Stimulated activated naive CD4-positive, alpha-beta T cell treated with Interleukin-2 at 50 U/mL for 16 hours (primary cell): ENCODE measurements at regions not wholly inside any gene's neighbourhood (a gene's known extent, or its start where the extent isn't known, plus 50 kb on each side); places are given as distances from the start of the nearest gene placed in this dataset.

Source experiments
- DNase-seq: peaks from one replicate; lab custom pipeline; 2025; lab: John Stamatoyannopoulos, UW

DNA sequence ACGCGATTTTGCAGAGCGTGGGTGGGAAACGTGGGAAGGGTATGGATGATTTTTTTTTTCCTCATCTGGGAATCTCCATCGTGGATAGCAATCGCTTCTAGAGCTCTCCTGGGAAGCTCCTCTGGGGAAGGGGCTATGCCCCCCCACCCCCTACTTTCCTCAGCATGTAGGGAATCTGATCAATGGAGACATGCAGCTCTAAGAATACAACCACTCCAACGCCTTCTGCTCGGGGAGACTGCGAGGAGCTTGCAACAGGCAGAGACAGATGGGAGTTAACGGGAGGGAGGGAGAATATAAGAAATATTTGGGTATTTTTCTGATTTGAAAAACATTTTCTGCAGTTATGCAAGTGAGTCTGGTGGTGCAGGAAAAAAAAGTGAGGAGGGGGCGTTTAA, 104.6 kb upstream of the HSD17B12 start:
- DNase-seq, result no peak

DNA sequence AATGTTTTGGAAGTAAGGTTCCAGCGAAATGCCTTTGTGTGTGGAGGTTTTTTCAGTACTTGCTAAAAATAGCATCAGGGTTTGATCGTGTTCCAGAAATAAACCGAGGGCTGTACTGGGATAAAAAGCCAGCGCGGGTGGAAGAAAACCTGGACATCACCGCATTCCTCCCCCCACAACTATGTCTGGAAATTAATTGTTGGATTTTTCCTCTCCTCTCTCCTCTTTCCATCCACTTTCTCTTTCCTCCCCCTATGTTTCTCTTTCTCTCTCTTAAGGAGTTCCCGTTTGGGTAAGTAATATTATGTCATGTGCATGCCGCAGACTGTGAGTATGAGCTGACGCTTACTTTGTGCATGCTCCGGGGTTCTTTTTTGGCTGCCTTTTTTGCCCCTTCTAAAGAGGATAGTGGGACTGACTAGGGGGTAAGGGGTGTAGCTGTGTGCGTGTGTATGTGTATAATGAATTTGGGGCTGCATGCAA, 104.2 kb upstream of the HSD17B12 start:
- no peak for DNase-seq

DNA sequence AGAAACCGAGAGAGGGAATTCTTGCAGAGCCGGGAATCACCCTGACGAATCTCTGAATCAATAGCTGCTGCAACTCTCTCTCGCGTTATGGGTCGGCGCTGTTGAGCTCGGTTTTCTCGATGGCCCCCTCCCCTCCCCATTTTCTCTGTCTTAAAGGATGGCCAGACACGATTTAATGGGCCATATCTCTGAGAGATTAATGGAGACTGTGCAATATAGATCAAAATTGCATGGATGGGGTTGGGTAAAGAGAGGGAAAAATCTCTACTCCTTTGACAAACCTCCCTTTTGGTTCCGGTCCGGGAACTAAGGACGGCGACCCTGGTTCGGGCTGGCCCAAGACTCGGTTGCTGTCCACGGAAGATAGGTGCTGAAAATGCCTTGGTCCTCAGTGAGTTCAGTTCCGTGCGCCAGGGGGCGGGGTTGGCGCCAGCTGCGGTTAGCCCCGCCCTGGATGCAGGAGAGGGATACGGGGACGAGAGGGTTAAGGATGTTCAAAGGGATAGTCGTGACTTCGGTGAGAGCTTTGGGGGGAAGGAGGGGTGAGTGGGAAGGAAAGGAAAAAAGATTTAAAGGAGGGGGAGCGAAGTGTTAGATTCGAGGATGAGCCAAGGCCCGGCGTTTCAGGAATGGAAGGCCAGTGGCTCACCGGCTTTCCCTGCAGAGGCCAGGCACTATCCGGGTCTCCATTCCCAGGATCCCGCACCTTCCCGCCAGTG, 103.6 kb upstream of the HSD17B12 start:
- no peak for DNase-seq

DNA sequence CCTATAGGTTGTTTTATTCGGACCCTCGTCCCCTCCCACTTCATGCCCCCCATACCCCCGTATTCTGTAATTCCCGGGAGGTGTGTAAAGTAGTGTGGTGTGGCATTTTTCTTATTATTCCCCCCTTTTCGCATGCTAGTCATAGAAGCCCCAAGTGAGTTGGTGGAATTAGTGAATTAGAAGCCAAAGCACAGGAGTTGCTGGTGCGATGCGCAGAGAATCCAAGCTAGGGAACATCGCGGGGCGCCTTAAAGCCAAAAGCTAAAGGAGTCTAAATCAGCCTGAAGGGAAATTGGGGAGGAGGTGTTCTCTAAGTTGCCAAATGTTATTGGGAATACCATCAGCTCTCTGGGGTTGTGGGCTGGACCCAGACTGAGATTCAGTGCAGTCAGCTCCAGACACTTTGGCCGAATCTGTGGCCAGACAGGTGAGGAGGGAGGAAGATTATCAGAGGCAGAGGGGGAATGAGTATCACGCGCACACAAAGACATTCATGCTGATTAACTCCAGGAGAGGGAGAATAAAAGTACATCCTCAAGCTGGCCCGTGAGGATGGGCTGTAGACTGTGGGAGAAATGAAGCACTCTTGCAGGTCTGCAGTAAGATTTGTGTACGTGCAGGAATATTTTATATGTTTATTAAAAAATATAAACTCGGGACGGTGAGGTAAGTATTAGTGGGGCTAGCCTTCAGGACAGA, 102.8 kb upstream of the HSD17B12 start:
- no peak for DNase-seq

GRCh38 chr11:43578346-43579170, 102.0 kb upstream of the HSD17B12 start:
- no peak for DNase-seq

GRCh38 chr11:43579171-43579918, 101.2 kb upstream of the HSD17B12 start:
- peak; percentile 20 for DNase-seq

- no peak for DNase-seq
Measured at GRCh38 chr11:43579919-43580276, 100.6 kb upstream of the HSD17B12 start.

- DNase-seq, result no peak
Measured at GRCh38 chr11:43580735-43581369, 99.7 kb upstream of the HSD17B12 start.

GRCh38 chr11:43581370-43582023, 99.0 kb upstream of the HSD17B12 start:
- DNase-seq, result no peak

GRCh38 chr11:43582024-43582862, 98.3 kb upstream of the HSD17B12 start:
- no peak for DNase-seq

DNA sequence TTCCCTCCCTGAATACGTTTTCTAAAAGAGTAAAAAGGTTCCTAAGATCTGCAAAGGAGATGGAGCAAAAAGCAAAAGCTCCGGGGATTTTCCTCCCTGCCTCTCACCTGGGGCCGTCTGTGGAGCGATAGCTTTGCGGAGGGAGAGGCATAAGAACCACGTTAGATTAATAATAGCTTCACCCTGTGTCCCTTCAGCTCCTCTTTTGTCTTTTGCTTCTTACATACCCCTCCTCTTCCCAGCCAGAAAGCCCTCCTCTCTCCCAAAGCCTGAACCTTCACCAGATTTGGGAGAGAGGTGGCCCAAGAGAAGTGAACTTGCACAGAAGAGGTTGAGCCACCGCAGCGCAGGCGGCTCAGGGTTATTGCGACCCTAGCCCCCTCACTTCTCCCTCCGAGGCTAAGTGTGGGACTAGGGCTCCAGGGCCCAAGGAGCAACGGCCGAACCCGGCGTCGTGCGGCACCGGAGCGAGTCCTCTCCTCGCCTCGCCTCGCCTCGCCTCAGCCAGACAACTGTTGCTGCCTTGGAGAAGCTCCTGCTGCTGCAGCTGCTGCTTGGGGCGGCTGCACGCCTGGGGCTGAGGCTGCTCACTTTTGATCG, 97.6 kb upstream of the HSD17B12 start:
- DNase-seq, result no peak

- DNase-seq, result no peak
Measured at GRCh38 chr11:43583548-43583947, 97.0 kb upstream of the HSD17B12 start.

GRCh38 chr11:43585877-43586608, 94.5 kb upstream of the HSD17B12 start:
- no peak for DNase-seq

- no peak for DNase-seq
Measured at GRCh38 chr11:43589601-43590250, 90.8 kb upstream of the HSD17B12 start.

DNA sequence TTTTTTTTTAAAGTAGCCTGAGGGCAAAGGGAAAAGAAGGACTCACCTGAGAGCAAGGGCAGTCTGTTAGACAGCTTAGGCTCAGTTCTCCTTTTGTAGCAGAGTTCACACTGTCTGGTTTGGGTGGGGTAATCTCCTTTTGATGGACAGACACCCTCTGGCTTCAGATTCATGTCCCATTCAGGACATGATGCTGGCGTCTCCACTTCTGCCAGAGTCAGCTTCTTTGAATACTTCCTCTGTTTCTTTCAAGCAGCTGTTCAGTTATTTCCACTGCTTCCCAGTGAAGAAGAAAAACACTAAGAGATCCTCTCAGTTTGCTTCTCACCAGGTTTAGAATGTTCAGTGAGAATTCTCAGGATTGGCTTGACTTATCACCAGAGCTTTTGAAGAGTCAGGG, 79.0 kb upstream of the HSD17B12 start:
- DNase-seq, result no peak

DNA sequence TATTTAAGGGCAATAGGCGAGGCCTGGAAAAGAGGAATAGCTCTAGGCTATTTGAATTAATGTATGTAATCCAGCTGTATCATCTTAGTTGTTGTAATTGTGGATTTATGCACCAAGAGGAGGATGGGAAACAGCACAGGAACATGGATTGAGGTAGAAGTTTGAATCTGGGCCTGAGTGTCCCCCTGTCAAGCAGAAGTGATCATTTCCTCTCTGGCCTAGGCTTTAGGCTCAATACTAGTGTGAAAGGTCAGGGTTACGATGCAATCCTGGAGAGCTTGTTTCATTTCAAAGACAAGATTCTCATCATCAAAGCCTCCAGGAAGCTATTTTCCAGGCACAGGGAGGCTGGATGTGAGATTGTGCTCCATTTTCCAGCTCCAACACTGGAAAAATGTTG, 77.9 kb upstream of the HSD17B12 start:
- DNase-seq, result no peak

- DNase-seq, result no peak
Measured at GRCh38 chr11:43614214-43614613, 66.3 kb upstream of the HSD17B12 start.

DNA sequence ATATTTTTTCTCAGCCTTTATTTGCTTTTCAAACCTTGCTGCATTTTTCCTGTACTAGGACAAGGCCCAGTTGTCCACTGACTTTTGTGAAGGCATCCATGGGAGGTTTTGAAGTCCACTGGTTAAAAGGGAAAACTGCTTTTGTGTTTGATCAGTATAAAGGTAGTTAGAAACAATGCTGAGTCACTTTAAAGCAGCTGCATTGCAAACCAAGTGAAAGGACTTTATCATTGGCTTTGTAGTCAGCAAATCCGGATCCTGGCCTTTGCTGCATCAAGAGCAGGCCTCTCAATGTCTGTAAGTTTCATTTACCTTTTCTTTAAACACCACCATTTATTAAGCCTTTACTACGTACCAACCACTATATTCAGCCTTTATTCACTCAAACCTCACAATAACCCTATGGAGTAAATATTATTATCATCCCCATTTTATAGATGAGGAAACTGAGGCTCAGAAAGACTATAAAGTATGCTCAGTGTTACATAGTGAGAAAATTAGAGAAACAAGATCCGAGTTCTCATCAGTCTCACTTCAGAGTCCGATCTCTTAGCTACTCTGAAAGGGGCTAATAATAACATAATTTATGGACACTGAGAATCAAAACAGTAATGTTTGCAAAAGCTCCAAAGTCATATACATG, 60.6 kb upstream of the HSD17B12 start:
- no peak for DNase-seq
